ENCODE measurements at regions not wholly inside any gene's neighbourhood (a gene's known extent, or its start where the extent isn't known, plus 50 kb on each side); places are given as distances from the start of the nearest gene placed in this dataset.

DNA sequence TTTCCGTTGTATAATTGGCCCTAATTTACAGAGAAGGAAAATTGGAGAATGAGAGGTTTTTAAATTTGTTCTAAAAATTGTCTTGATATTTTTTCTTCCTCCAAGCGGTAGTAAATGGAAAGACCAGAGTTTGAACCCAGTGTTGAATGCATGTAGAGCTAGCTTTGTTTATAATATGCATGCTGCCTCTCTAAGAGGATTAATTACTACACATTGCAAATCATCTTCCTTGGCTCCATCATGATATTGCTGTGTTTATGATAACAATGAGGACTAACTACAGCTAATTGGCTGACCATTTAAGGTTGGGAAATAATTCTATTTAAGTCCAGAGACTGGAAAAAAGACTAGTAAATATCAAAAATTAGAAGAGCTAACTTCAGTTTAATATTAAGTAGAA is 338.5 kb downstream of the PLK2 start:
- H3K4me2 ChIP-seq (replicated peaks; ENCODE audit: low read depth, low read length, poor library complexity, severe bottlenecking): no peak overlapping the region
- no CpG with 5 or more reads among the region's 2 CpGs for WGBS (ENCODE audit: insufficient coverage)
- H3K79me2 ChIP-seq (ENCODE audit: control insufficient read depth, insufficient read depth, low read length): no peaks in the 10 kb centered on the region
- no peaks in the 10 kb centered on the region for H3K27me3 ChIP-seq (replicated peaks in 1 of 4; ENCODE audit: control extremely low read depth in 1 of 4, control insufficient read depth in 3 of 4, insufficient read depth in 4 of 4, low read length in 3 of 4)
- ATAC-seq (ENCODE audit: low read depth) (no peak), DNase-seq (no peak)
- no peak overlapping the region for H3K9ac ChIP-seq (ENCODE audit: low read length)
- ChIA-PET POLR2A (no interaction called here), CTCF (no interaction called here)
- Mint-ChIP-seq H3K4me1 (no peaks in the 10 kb centered on the region), H3K4me3 (no peak overlapping the region), H3K27me3 (no peaks in the 10 kb centered on the region), H3K9me3 (ENCODE audit: insufficient read depth) (no peaks in the 10 kb centered on the region), H3K27ac (no peak overlapping the region)
- intact Hi-C loops (cut with micrococcal nuclease): no loop called here
- no peaks in the 10 kb centered on the region for H3K9me3 ChIP-seq (ENCODE audit: control extremely low read depth in 1 of 3, control insufficient read depth in 2 of 3, insufficient read depth in 1 of 3, low read length in 2 of 3)
- no peak overlapping the region for H2AFZ ChIP-seq (ENCODE audit: insufficient read depth, low read depth, low read length, poor library complexity, severe bottlenecking)
- TF ChIP-seq, protein P1, sequence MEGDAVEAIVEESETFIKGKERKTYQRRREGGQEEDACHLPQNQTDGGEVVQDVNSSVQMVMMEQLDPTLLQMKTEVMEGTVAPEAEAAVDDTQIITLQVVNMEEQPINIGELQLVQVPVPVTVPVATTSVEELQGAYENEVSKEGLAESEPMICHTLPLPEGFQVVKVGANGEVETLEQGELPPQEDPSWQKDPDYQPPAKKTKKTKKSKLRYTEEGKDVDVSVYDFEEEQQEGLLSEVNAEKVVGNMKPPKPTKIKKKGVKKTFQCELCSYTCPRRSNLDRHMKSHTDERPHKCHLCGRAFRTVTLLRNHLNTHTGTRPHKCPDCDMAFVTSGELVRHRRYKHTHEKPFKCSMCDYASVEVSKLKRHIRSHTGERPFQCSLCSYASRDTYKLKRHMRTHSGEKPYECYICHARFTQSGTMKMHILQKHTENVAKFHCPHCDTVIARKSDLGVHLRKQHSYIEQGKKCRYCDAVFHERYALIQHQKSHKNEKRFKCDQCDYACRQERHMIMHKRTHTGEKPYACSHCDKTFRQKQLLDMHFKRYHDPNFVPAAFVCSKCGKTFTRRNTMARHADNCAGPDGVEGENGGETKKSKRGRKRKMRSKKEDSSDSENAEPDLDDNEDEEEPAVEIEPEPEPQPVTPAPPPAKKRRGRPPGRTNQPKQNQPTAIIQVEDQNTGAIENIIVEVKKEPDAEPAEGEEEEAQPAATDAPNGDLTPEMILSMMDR (IDR thresholded peaks at IDR 0.05): no peak
- no peak for TF ChIP-seq EZH2 (IDR thresholded peaks at IDR 0.05; ENCODE audit: borderline replicate concordance, insufficient read depth, low read depth, low read length, poor library complexity, severe bottlenecking)
- no peaks in the 10 kb centered on the region for H3K36me3 ChIP-seq (replicated peaks in 1 of 2; ENCODE audit: control extremely low read depth in 1 of 2, control insufficient read depth in 1 of 2, extremely low read depth in 1 of 2, insufficient read depth in 2 of 2, low read length in 1 of 2)
- H3K4me3 ChIP-seq (ENCODE audit: control extremely low read depth in 1 of 5, extremely low read depth in 1 of 5, insufficient read depth in 1 of 5, low read depth in 2 of 5, low read length in 4 of 5): no peak overlapping the region
- no peaks in the 10 kb centered on the region for H3K4me1 ChIP-seq (ENCODE audit: control insufficient read depth in 2 of 2, insufficient read depth in 2 of 2, low read length in 2 of 2)
- H4K20me1 ChIP-seq (ENCODE audit: control insufficient read depth, insufficient read depth, low read length, poor library complexity, severe bottlenecking): no peaks in the 10 kb centered on the region
- no peak overlapping the region for H3K27ac ChIP-seq (ENCODE audit: low read length in 2 of 2)

DNA sequence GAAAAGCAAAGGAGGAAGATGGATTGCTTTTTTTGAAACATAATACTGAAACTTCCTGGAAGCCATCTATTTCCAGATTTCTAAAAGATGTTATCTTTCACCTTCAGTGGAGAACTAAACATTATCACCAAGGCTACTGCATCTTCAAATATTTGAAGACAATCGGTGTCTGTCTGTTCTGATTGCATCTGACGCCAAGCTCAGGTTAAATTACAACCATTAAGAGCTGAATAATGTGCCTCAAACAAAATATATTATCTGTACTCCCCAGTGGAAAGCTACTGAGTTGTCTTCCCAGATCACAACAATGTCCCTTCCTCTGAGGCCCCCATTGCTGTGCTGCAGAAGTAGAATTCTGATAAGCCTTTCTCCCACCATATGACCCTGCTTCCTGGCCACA is 342.3 kb downstream of the PLK2 start:
- POLR2A ChIA-PET: no interaction called here

More for the DNA sequence above, 342.3 kb downstream of the PLK2 start:
- TF ChIP-seq, protein P1 (IDR thresholded peaks at IDR 0.05): no peak
- TF ChIP-seq EZH2 (IDR thresholded peaks at IDR 0.05; ENCODE audit: borderline replicate concordance, insufficient read depth, low read depth, low read length, poor library complexity, severe bottlenecking): no peak
- Histone ChIP-seq H3K79me2 (ENCODE audit: control insufficient read depth, insufficient read depth, low read length) (no peaks in the 10 kb centered on the region), H3K4me2 (replicated peaks; ENCODE audit: low read depth, low read length, poor library complexity, severe bottlenecking) (no peak overlapping the region), H3K9me3 (ENCODE audit: control extremely low read depth in 1 of 3, control insufficient read depth in 2 of 3, insufficient read depth in 1 of 3, low read length in 2 of 3) (no peaks in the 10 kb centered on the region), H3K36me3 (replicated peaks in 1 of 2; ENCODE audit: control extremely low read depth in 1 of 2, control insufficient read depth in 1 of 2, extremely low read depth in 1 of 2, insufficient read depth in 2 of 2, low read length in 1 of 2) (no peaks in the 10 kb centered on the region), H2AFZ (ENCODE audit: insufficient read depth, low read depth, low read length, poor library complexity, severe bottlenecking) (no peak overlapping the region), H3K9ac (ENCODE audit: low read length) (no peak overlapping the region), H3K27me3 (replicated peaks in 1 of 4; ENCODE audit: control extremely low read depth in 1 of 4, control insufficient read depth in 3 of 4, insufficient read depth in 4 of 4, low read length in 3 of 4) (peaks cover 0 to 5% (median 0%) of the 10 kb centered on the region in 4 experiments), H3K4me3 (ENCODE audit: control extremely low read depth in 1 of 5, extremely low read depth in 1 of 5, insufficient read depth in 1 of 5, low read depth in 2 of 5, low read length in 4 of 5) (no peak overlapping the region), H3K4me1 (ENCODE audit: control insufficient read depth in 2 of 2, insufficient read depth in 2 of 2, low read length in 2 of 2) (no peaks in the 10 kb centered on the region), H3K27ac (ENCODE audit: low read length in 2 of 2) (no peak overlapping the region), H4K20me1 (ENCODE audit: control insufficient read depth, insufficient read depth, low read length, poor library complexity, severe bottlenecking) (no peaks in the 10 kb centered on the region)
- H3K27ac Mint-ChIP-seq: no peak overlapping the region
- H3K9me3 Mint-ChIP-seq (ENCODE audit: insufficient read depth): no peaks in the 10 kb centered on the region
- DNase-seq (no peak), ATAC-seq (ENCODE audit: low read depth) (no peak)
- intact Hi-C loops (cut with micrococcal nuclease): no loop called here
- no peaks in the 10 kb centered on the region for H3K4me1 Mint-ChIP-seq
- CTCF ChIA-PET: interaction anchor here (1.4 kb wide), 1 partner anchor 732 kb away, joined by 3 read pairs; no protein-coding TSS in a partner anchor
- no peaks in the 10 kb centered on the region for H3K27me3 Mint-ChIP-seq
- H3K4me3 Mint-ChIP-seq: no peak overlapping the region
- WGBS (ENCODE audit: insufficient coverage): 94% methylated on average over 2 of the region's 2 CpGs
